Hepatocyte (in vitro differentiated cells): ENCODE measurements at regions not wholly inside any gene's neighbourhood (a gene's known extent, or its start where the extent isn't known, plus 50 kb on each side); places are given as distances from the start of the nearest gene placed in this dataset. TPM values are rescaled to one million over a fixed set of nuclear protein-coding genes. Genes with fewer than 3 reads are reported as not detected.

Experiments
- DNase-seq: peaks from one replicate; pipeline ENCODE4 v3.0.0-alpha.2; 2016; ENCODE audit warnings: low spot score
- H2AFZ ChIP-seq: fragments of 200-600 bp; sonication (generic); 2 replicates; pipeline ENCODE4 v1.6.0; 2016; ENCODE audit warnings: antibody characterized with exemption, mild to moderate bottlenecking
- H3K27ac ChIP-seq: fragments of 200-600 bp; sonication (generic); 2 replicates; pipeline ENCODE4 v1.5.1; 2016; ENCODE audit warnings: mild to moderate bottlenecking
- H3K27me3 ChIP-seq: fragments of 200-600 bp; sonication (generic); 2 replicates; pipeline ENCODE4 v1.6.1; 2016
- H3K36me3 ChIP-seq: fragments of 200-600 bp; sonication (generic); replicated peaks from 2 replicates; pipeline ENCODE4 v1.5.1; 2016; ENCODE audit warnings: low read depth; ENCODE audit not compliant: insufficient read depth
- H3K4me1 ChIP-seq: fragments of 200-600 bp; sonication (generic); 2 replicates; pipeline ENCODE4 v1.5.1; 2016; ENCODE audit warnings: mild to moderate bottlenecking, moderate library complexity; ENCODE audit not compliant: insufficient read depth
- H3K4me2 ChIP-seq: fragments of 200-600 bp; sonication (generic); 2 replicates; pipeline ENCODE4 v1.6.0; 2016
- H3K4me3 ChIP-seq: fragments of 200-600 bp; sonication (generic); 2 replicates; pipeline ENCODE4 v1.5.1; 2016; ENCODE audit warnings: mild to moderate bottlenecking
- H3K79me2 ChIP-seq: fragments of 200-600 bp; sonication (generic); 2 replicates; pipeline ENCODE4 v1.6.0; 2017; ENCODE audit warnings: mild to moderate bottlenecking
- H3K9me2 ChIP-seq: fragments of 200-600 bp; sonication (generic); replicated peaks from 2 replicates; pipeline ENCODE4 v1.6.0; 2017; ENCODE audit warnings: mild to moderate bottlenecking; ENCODE audit not compliant: insufficient read depth
- H3K9me3 ChIP-seq: fragments of 200-600 bp; sonication (generic); 2 replicates; pipeline ENCODE4 v1.5.1; 2016; ENCODE audit warnings: low read depth, mild to moderate bottlenecking
- H4K20me1 ChIP-seq: fragments of 200-600 bp; sonication (generic); 2 replicates; pipeline ENCODE4 v1.6.0; 2016; ENCODE audit warnings: mild to moderate bottlenecking; ENCODE audit not compliant: insufficient read depth, poor library complexity, severe bottlenecking
- WGBS: methylation state at CpG from one replicate; pipeline ENCODE4 v1.1.6; 2016; ENCODE audit warnings: low lambda C conversion rate; ENCODE audit errors: missing lambda C conversion rate; 5-methylcytosine and 5-hydroxymethylcytosine counted together
- microRNA-seq: library from miRNA; unstranded; fragments of <30 nt; microRNA quantifications from one replicate; pipeline ENCODE4, GENCODE V29; 2017
- small RNA-seq: library from RNA; depleted of rRNA; stranded (forward); fragments of <200 nt; gene quantifications from one replicate; pipeline ENCODE3, GENCODE V24; 2014
- TF ChIP-seq, protein P1 (sequence below): fragments of 200-600 bp; sonication (generic); IDR thresholded peaks from 2 replicates; pipeline ENCODE4 v1.5.1; 2016; ENCODE audit warnings: antibody characterized with exemption, mild to moderate bottlenecking; ENCODE audit not compliant: poor library complexity

DNA sequence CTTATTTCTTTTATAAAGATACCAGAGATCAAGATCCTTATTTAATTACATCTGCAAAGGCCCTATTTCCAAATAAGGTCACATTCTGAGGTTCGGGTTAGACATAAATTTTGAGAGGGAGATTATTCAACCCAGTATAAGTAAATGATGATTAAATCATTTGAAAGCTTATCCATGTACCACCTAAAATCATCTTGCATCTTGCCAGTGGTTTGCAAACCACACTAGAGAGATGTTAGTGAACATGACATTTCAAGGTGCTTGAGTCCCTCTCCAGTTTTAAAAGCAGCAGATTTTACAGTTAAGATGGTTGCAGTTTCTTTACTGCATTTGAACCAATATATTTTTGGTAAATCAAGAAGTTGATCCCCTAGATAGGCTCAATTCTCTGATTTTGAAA is 49.9 kb upstream of the TMPO start:
- no peak for DNase-seq
- no peaks in the 10 kb centered on the region for H3K36me3 ChIP-seq
- H3K9me3 ChIP-seq, result no peaks in the 10 kb centered on the region
- WGBS, result 89% methylated on average over 1 of the region's 1 CpG
- no peak overlapping the region for H3K4me2 ChIP-seq
- no peaks in the 10 kb centered on the region for H3K9me2 ChIP-seq
- H4K20me1 ChIP-seq, result no peaks in the 10 kb centered on the region
- H3K4me3 ChIP-seq, result no peak overlapping the region
- no peak overlapping the region for H2AFZ ChIP-seq
- TF ChIP-seq, protein P1, sequence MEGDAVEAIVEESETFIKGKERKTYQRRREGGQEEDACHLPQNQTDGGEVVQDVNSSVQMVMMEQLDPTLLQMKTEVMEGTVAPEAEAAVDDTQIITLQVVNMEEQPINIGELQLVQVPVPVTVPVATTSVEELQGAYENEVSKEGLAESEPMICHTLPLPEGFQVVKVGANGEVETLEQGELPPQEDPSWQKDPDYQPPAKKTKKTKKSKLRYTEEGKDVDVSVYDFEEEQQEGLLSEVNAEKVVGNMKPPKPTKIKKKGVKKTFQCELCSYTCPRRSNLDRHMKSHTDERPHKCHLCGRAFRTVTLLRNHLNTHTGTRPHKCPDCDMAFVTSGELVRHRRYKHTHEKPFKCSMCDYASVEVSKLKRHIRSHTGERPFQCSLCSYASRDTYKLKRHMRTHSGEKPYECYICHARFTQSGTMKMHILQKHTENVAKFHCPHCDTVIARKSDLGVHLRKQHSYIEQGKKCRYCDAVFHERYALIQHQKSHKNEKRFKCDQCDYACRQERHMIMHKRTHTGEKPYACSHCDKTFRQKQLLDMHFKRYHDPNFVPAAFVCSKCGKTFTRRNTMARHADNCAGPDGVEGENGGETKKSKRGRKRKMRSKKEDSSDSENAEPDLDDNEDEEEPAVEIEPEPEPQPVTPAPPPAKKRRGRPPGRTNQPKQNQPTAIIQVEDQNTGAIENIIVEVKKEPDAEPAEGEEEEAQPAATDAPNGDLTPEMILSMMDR, result no peak
- no peaks in the 10 kb centered on the region for H3K27me3 ChIP-seq
- H3K79me2 ChIP-seq, result no peaks in the 10 kb centered on the region
- H3K4me1 ChIP-seq, result no peaks in the 10 kb centered on the region
- H3K27ac ChIP-seq, result no peak overlapping the region

Small RNA genes in the stretch of these regions (microRNA-seq; reads per million reads assigned to microRNA genes)
- not detected for gene MIR4303
- not detected for gene MIR4495

Small RNA genes in the stretch of these regions (small RNA-seq; reads per million reads assigned to genes)
- gene AC018659.1 (not detected), gene MIR4303 (not detected), gene MIR4495 (not detected), gene RNU4-41P (not detected), gene RNU6-36P (0.16 reads per million)
